ENCODE measurements at regions not wholly inside any gene's neighbourhood (a gene's known extent, or its start where the extent isn't known, plus 50 kb on each side); places are given as distances from the start of the nearest gene placed in this dataset.

- DNase-seq (no peak), ATAC-seq (no peak)
- intact Hi-C loops (cut with DNase I) = no loop called here
- Histone ChIP-seq H3K4me3 (no peak overlapping the region), H3K27me3 (no peaks in the 10 kb centered on the region), H3K4me1 (no peaks in the 10 kb centered on the region), H3K36me3 (no peaks in the 10 kb centered on the region), H3K27ac (no peak overlapping the region), H3K9me3 (no peaks in the 10 kb centered on the region)
- 44% methylated on average over 5 of the region's 5 CpGs for WGBS (ENCODE audit: insufficient coverage, low coverage, low lambda C conversion rate, missing lambda C conversion rate)
- TF ChIP-seq CTCF (IDR thresholded peaks at IDR 0.05) (no peak), POLR2A (IDR thresholded peaks at IDR 0.05) (no peak)
Observed at GRCh38 chr5:76030343-76030742, 52.8 kb upstream of the SV2C start.

- Histone ChIP-seq H3K9me3 (no peaks in the 10 kb centered on the region), H3K36me3 (no peaks in the 10 kb centered on the region), H3K27me3 (no peaks in the 10 kb centered on the region), H3K4me3 (no peak overlapping the region), H3K4me1 (no peaks in the 10 kb centered on the region), H3K27ac (no peak overlapping the region)
- WGBS (ENCODE audit: insufficient coverage, low coverage, low lambda C conversion rate, missing lambda C conversion rate) = 59% methylated on average over 5 of the region's 5 CpGs
- DNase-seq (no peak), ATAC-seq (no peak)
- no peak for TF ChIP-seq CTCF (IDR thresholded peaks at IDR 0.05)
- no peak for TF ChIP-seq POLR2A (IDR thresholded peaks at IDR 0.05)
- intact Hi-C loops (cut with DNase I) = no loop called here
Observed at GRCh38 chr5:76029739-76030138, 53.4 kb upstream of the SV2C start.

GRCh38 chr5:76025790-76026189 is 57.4 kb upstream of the SV2C start:
- intact Hi-C loops (cut with DNase I) = no loop called here

GRCh38 chr5:76025069-76025468 is 58.1 kb upstream of the SV2C start:
- 5% methylated on average over 2 of the region's 2 CpGs for WGBS (ENCODE audit: insufficient coverage, low coverage, low lambda C conversion rate, missing lambda C conversion rate)
- intact Hi-C loops (cut with DNase I) = no loop called here
- ATAC-seq = no peak
- no peaks in the 10 kb centered on the region for H3K9me3 ChIP-seq
- no peak overlapping the region for H3K27ac ChIP-seq
- no peaks in the 10 kb centered on the region for H3K27me3 ChIP-seq
- H3K4me1 ChIP-seq = no peaks in the 10 kb centered on the region
- no peak for DNase-seq
- no peak overlapping the region for H3K4me3 ChIP-seq
- H3K36me3 ChIP-seq = no peaks in the 10 kb centered on the region
- TF ChIP-seq POLR2A (IDR thresholded peaks at IDR 0.05) (no peak), CTCF (IDR thresholded peaks at IDR 0.05) (no peak)

More at GRCh38 chr5:76025790-76026189, 57.4 kb upstream of the SV2C start:
- H3K9me3 ChIP-seq = no peaks in the 10 kb centered on the region
- no peak overlapping the region for H3K27ac ChIP-seq
- TF ChIP-seq CTCF (IDR thresholded peaks at IDR 0.05) (no peak), POLR2A (IDR thresholded peaks at IDR 0.05) (no peak)
- no peaks in the 10 kb centered on the region for H3K4me1 ChIP-seq
- DNase-seq (no peak), ATAC-seq (no peak)
- H3K4me3 ChIP-seq = no peak overlapping the region
- no peaks in the 10 kb centered on the region for H3K27me3 ChIP-seq
- H3K36me3 ChIP-seq = no peaks in the 10 kb centered on the region

- DNase-seq = no peak
- Histone ChIP-seq H3K27me3 (no peaks in the 10 kb centered on the region), H3K4me3 (no peak overlapping the region), H3K9me3 (no peaks in the 10 kb centered on the region), H3K4me1 (no peaks in the 10 kb centered on the region), H3K27ac (no peak overlapping the region), H3K36me3 (no peaks in the 10 kb centered on the region)
- no peak for TF ChIP-seq CTCF (IDR thresholded peaks at IDR 0.05)
- no peak for TF ChIP-seq POLR2A (IDR thresholded peaks at IDR 0.05)
- 46% methylated on average over 4 of the region's 4 CpGs for WGBS (ENCODE audit: insufficient coverage, low coverage, low lambda C conversion rate, missing lambda C conversion rate)
- intact Hi-C loops (cut with DNase I) = no loop called here
- ATAC-seq = no peak
Observed at GRCh38 chr5:76022611-76023010, 60.6 kb upstream of the SV2C start.
